ENCODE measurements at regions not wholly inside any gene's neighbourhood (a gene's known extent, or its start where the extent isn't known, plus 50 kb on each side); places are given as distances from the start of the nearest gene placed in this dataset.

GRCh38 chr22:49617866-49618676 lies 209.6 kb downstream of the BRD1 start:
- H3K36me3 ChIP-seq (ENCODE audit: insufficient read depth, low read length): peaks cover 1% of the 10 kb centered on the region; the same call in 1 of the 2 replicates
- no peak overlapping the region for H3K4me3 ChIP-seq (ENCODE audit: low read length, poor library complexity, severe bottlenecking)
- no peak overlapping the region for H2AFZ ChIP-seq (ENCODE audit: low read length)
- no peak overlapping the region for H3K9ac ChIP-seq (ENCODE audit: low read depth, low read length, poor library complexity, severe bottlenecking)
- H3K4me2 ChIP-seq (ENCODE audit: low read depth, low read length, poor library complexity, severe bottlenecking): no peak overlapping the region
- H3K4me1 ChIP-seq (ENCODE audit: insufficient read depth, low read length, poor library complexity, severe bottlenecking): no peaks in the 10 kb centered on the region
- H3K27me3 ChIP-seq (ENCODE audit: insufficient read depth, low read length, poor library complexity, severe bottlenecking): no peaks in the 10 kb centered on the region
- peaks cover 2% of the 10 kb centered on the region for H4K20me1 ChIP-seq (ENCODE audit: insufficient read depth, low read length, poor library complexity, severe bottlenecking)
- H3F3A ChIP-seq (ENCODE audit: low read depth): no peaks in the 10 kb centered on the region
- TF ChIP-seq CTCF (conservative IDR thresholded peaks at IDR 0.05; ENCODE audit: low read length) (no peak), EZH2phosphoT487 (IDR thresholded peaks at IDR 0.05; ENCODE audit: borderline replicate concordance) (no peak)
- H3K9me2 ChIP-seq (replicated peaks; ENCODE audit: low read depth, low read length): no peaks in the 10 kb centered on the region
- H3K79me2 ChIP-seq (ENCODE audit: insufficient read depth, low read length): peaks cover 18% of the 10 kb centered on the region; the same call in 1 of the 2 replicates
- H3K9me3 ChIP-seq (ENCODE audit: insufficient read depth, low read depth, low read length): no peaks in the 10 kb centered on the region

- H4K20me1 ChIP-seq (ENCODE audit: insufficient read depth, low read length, poor library complexity, severe bottlenecking): no peaks in the 10 kb centered on the region
- no peak for TF ChIP-seq CTCF (conservative IDR thresholded peaks at IDR 0.05; ENCODE audit: low read length)
- no peak for TF ChIP-seq EZH2phosphoT487 (IDR thresholded peaks at IDR 0.05; ENCODE audit: borderline replicate concordance)
- H3K4me1 ChIP-seq (ENCODE audit: insufficient read depth, low read length, poor library complexity, severe bottlenecking): no peaks in the 10 kb centered on the region
- H2AFZ ChIP-seq (ENCODE audit: low read length): no peak overlapping the region
- H3K4me2 ChIP-seq (ENCODE audit: low read depth, low read length, poor library complexity, severe bottlenecking): no peak overlapping the region
- H3F3A ChIP-seq (ENCODE audit: low read depth): no peaks in the 10 kb centered on the region
- no peaks in the 10 kb centered on the region for H3K9me3 ChIP-seq (ENCODE audit: insufficient read depth, low read depth, low read length)
- H3K9me2 ChIP-seq (replicated peaks; ENCODE audit: low read depth, low read length): no peaks in the 10 kb centered on the region
- H3K4me3 ChIP-seq (ENCODE audit: low read length, poor library complexity, severe bottlenecking): no peak overlapping the region
- H3K36me3 ChIP-seq (ENCODE audit: insufficient read depth, low read length): peaks cover 5% of the 10 kb centered on the region; the same call in 1 of the 2 replicates
- no peaks in the 10 kb centered on the region for H3K27me3 ChIP-seq (ENCODE audit: insufficient read depth, low read length, poor library complexity, severe bottlenecking)
- H3K9ac ChIP-seq (ENCODE audit: low read depth, low read length, poor library complexity, severe bottlenecking): no peak overlapping the region
- peaks cover 14% of the 10 kb centered on the region; the same call in 1 of the 2 replicates for H3K79me2 ChIP-seq (ENCODE audit: insufficient read depth, low read length)
Measured at GRCh38 chr22:49617264-49617663, 210.4 kb downstream of the BRD1 start.

- Histone ChIP-seq H3K36me3 (ENCODE audit: insufficient read depth, low read length) (peaks cover 5% of the 10 kb centered on the region; the same call in 1 of the 2 replicates), H3K4me3 (ENCODE audit: low read length, poor library complexity, severe bottlenecking) (no peak overlapping the region), H3K9me3 (ENCODE audit: insufficient read depth, low read depth, low read length) (no peaks in the 10 kb centered on the region), H3K27me3 (ENCODE audit: insufficient read depth, low read length, poor library complexity, severe bottlenecking) (no peaks in the 10 kb centered on the region), H3F3A (ENCODE audit: low read depth) (no peaks in the 10 kb centered on the region), H3K9ac (ENCODE audit: low read depth, low read length, poor library complexity, severe bottlenecking) (no peak overlapping the region), H3K79me2 (ENCODE audit: insufficient read depth, low read length) (peaks cover 13% of the 10 kb centered on the region; the same call in 1 of the 2 replicates), H3K4me1 (ENCODE audit: insufficient read depth, low read length, poor library complexity, severe bottlenecking) (no peaks in the 10 kb centered on the region), H3K9me2 (replicated peaks; ENCODE audit: low read depth, low read length) (no peaks in the 10 kb centered on the region), H3K4me2 (ENCODE audit: low read depth, low read length, poor library complexity, severe bottlenecking) (no peak overlapping the region), H2AFZ (ENCODE audit: low read length) (no peak overlapping the region), H4K20me1 (ENCODE audit: insufficient read depth, low read length, poor library complexity, severe bottlenecking) (no peaks in the 10 kb centered on the region)
- no peak for TF ChIP-seq EZH2phosphoT487 (IDR thresholded peaks at IDR 0.05; ENCODE audit: borderline replicate concordance)
- TF ChIP-seq CTCF (conservative IDR thresholded peaks at IDR 0.05; ENCODE audit: low read length): no peak
Measured at GRCh38 chr22:49616356-49617231, 211.1 kb downstream of the BRD1 start.
